AG20443 (cell line): ENCODE measurements at regions not wholly inside any gene's neighbourhood (a gene's known extent, or its start where the extent isn't known, plus 50 kb on each side); places are given as distances from the start of the nearest gene placed in this dataset.
"Not testable (repeated sequence)": the region's sequence is repeated elsewhere in the genome, so short reads cannot be mapped to it uniquely, and the experiment has no call there.

Source experiments
- DNase-seq: peaks from one replicate; pipeline ENCODE4 v3.0.0; 2012; ENCODE audit warnings: low spot score, mixed read lengths

GRCh38 chr9:105114318-105114717, 130.1 kb upstream of the SLC44A1 start:
- DNase-seq = no peak

- no peak for DNase-seq
Observed at GRCh38 chr9:105114964-105115728, 129.3 kb upstream of the SLC44A1 start.

DNA sequence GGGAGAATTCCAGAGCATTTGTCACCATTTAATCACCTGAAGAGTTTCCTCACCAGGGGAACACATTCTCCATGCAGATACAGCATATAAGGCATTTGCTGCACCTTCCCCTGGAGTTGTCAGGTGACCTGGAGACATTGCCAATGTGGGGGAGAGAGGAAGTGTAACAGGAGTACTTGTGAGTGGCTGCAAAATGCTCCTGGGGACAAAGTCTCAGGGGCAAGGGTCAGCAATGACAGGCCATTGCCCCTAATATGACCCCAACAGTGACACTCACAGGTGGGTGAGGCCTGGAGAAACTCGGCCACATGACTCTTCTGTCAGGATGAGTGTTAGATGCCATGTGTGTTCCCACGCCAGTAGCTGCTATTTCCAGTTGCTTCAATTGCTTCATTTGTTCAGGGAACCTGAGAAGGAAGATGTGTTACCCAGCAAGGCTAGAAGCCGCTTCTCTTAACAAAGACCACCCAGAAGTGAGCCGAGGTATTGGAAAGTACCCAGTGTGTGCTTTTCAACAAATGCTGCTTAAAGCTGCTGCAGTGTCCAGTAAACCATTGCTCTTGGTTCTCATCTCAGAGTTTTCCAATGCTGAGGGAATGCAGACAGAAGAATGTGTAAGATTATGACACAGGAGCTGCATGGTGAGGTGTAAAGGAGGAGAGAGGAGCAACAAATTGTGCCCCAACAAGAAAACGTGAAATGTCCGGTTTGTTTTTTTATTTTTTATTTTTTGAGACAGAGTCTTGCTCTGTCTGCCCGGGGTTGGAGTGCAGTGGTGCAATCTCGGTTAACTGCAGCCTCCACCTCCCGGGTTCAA, 128.2 kb upstream of the SLC44A1 start:
- DNase-seq = no peak

DNA sequence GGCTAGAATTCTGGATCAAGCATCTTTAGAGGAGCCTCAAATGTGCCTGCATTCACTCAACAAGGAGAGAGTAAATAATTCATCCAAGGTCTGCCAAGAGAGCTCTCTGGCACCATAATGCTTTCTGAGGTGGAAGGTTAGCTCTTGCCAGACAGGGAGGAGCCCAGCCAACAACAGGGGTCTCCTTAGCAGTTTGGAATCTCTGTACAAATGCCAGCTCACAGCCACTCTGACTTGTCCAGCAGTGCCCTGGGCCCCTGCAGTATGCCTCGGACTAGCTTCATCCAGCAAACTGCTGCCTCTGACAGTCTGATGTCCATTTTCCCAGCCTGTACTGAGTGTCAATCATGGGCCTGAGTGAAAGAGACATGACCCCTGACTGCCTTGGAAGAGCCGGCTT, 127.2 kb upstream of the SLC44A1 start:
- DNase-seq = no peak

GRCh38 chr9:105118636-105119035, 125.8 kb upstream of the SLC44A1 start:
- no peak for DNase-seq

DNA sequence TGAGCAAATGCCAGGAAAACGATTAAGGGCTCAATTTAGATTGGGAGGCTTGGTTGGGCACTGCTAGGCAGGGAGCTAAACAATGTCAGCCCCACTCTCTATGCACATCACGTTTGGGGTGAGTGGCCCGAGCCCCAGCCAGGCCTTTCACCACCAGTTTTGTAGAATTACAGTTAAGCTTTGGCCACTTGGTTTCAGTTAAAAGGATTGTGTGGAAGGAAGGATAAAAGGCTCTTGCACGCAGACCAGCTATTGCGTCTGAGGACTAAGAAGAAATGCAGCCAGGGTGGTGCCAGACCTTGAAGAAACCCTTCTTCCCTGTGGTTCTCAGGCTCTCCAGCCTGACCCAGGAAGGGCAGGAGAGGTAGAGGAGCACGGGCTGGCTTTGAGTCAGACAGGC, 125.3 kb upstream of the SLC44A1 start:
- DNase-seq = no peak

DNA sequence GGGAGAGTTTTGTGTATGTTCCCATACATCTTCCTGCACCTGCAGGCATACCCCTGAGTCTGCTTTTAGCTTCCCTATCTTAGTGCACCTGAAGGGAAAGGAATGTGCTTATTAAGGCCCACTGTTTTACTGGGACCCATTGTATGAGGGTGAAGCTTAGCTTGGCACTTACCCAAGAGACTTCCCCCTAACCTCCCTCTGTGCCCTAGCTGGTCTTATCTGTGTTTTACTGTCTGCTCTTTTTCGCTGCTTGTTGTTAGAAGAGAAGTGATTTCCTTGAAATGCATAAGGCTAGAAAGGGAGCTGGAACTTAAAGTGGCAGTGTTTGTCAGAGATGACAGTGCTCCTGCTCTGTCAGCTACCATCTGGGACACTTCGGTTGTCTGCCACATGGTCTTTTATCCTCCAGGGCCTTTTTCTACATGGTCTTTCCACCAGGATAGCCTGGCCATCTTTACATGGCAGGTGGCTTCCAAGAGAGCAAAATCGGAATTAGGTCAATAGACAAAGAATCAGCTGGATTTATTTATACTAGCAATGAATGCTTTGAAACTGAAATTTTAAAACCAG, 122.5 kb upstream of the SLC44A1 start:
- no peak for DNase-seq

DNA sequence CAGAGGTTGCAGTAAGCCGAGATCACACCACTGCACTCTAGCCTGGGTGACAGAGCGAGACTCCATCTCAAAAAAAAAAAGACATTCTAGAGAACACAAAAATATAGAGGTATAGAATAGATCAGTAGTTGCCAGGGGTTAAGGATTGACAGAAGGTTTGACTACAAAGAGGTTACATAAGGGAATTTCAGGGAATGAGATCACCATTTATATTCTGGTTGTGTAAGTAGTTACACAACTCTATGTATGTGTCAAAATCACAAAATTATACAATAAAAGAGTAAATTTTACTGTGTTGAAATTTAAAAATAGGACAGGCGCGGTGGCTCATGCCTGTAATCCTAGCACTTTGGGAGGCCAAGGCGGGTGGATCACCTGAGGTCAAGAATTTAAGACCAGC, 119.9 kb upstream of the SLC44A1 start:
- not testable (repeated sequence) for DNase-seq

DNA sequence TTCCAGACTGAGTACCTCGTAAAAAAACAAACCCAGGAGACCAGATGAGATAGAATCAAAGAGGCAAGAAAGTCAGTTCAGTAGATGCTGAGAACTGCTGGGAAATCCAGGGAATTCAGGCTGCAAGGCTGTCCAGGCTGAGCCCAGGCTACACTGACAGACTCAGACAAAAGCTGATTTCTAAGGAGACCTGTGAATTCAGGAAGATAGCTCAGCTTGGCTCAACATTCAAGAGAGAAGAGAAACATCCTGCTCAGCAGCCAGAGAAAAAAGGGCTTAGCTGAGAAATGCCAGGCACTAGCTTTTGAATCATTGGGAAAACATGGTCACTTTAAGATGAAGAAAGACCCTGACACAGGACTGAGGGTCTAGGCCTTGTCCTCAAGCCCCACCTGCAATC, 118.2 kb upstream of the SLC44A1 start:
- DNase-seq = no peak

GRCh38 chr9:105127863-105128220, 116.6 kb upstream of the SLC44A1 start:
- DNase-seq = peak; percentile 30

DNA sequence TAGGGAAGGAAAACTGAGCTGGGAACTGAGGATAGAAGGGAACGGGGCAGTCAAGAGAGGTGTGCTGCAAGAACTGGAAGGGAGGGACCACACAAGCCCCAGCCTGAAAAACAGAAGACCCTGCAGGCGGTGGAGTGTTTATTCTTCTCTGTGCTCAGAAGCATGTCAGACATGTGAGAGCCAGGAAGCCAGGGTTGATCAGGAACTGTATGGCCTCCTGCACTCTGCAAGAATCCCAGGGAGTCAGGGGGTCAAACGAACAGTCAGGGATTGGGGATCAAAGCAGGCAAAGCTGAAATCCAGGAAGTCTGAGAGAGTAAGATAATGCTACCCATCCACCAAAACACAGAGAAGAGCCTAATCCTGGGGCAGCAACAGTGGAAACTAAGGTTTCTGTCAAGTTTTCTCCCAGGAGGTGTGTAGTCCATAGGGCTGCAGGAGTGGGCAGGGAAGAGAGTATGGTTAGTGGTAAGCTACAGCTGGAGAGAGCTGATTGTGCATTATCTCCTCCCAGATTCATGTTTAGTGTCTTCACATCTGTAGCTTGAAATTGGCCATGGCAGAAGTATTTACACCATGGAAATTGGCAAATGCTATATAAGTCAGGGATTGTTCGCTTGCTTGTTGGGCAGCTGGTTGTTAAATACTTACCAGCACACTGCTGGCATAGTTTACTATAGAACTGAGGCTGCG, 115.4 kb upstream of the SLC44A1 start:
- DNase-seq = no peak

- DNase-seq = no peak
Observed at GRCh38 chr9:105129731-105130130, 114.7 kb upstream of the SLC44A1 start.

DNA sequence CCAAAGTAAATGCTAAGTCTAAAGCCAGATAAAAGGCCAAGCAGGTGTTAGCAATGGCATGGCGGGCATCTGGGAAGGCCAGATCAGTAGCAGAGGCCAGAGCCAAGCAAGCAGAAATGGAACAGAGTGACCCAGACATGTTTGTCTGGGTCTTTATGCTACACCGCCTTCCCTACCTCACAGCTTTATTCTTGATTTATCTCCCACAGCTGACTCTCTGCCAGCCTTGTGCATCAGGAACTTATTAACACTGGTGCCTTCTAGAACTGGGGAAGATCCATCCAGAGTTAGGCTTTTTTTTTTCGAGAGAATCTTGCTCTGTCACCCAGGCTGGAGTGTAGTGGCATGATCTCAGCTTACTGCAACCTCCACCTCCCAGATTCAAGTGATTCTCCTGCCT, 112.5 kb upstream of the SLC44A1 start:
- DNase-seq = peak; percentile 30

DNA sequence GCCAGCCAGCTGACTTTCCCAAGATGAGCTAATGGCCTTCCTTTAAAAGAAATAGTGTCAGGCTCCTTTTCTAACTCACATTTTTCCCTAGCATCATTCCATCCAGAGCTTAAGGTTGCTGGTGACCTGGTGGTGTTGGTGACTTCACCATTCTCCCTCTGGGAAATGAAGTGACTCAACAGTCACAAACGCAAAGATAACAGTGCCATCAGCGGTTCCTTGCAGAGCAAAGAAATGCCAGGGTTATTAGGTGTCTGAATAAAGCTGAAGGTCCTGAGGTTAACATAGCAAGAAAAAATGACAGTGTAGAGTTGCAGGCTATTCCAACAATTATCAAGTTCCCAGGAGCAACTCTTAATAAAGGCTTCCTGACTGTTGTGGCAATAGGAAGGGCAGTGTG, 111.8 kb upstream of the SLC44A1 start:
- DNase-seq = peak; percentile 64

DNA sequence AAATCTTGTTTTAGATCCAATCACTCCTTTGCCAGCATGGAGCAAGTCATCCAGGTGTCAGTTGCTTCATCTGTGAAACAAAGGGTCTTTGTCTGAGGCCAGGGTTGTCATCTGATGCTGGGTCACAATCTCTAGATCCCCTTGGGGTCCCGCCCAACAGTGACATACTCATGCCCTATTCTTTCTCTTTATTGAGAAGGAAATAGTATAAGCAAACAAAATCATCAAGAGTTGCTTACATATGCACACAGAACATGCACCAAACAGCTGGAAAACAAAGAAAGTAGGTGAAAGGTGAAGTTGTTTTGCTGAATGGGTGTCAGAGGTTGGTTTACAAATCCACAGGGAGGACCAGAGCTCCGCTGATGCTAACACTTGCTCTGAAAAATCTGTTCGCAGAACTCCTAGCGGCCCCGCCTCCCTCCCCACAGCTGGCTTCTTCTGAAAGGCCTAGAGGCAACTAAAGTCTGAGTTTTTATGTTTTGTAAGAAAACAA, 106.1 kb upstream of the SLC44A1 start:
- no peak for DNase-seq

GRCh38 chr9:105141146-105141975, 103.1 kb upstream of the SLC44A1 start:
- peak; percentile 33 for DNase-seq

DNA sequence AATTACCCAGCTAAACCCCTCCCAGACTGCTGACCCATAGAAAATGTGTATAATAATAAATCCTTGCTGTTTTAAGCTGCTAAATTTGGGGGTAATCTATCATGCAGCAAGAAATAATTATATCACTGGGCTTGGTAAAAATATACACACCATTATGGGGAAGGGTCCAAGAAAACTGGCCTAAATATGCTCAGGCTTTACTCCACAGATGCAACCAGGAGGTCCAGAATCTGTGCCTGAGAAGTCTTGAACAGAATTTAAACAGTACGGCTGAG, 102.5 kb upstream of the SLC44A1 start:
- no peak for DNase-seq

GRCh38 chr9:105142406-105143135, 101.9 kb upstream of the SLC44A1 start:
- peak; percentile 73 for DNase-seq

DNA sequence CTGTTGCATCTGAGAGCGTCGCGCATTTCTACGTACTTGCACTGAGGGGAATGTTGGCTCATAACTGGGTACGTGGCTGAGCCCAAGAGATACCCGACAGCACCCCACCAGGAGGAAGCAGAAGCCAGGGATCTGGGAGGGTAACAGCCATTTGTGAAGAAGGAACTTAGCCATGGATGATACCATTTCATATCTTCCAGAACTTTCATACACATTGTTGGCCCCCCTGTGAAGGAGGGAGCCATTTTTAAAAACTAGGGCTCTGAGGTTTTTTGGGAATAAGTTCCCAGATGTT, 101.4 kb upstream of the SLC44A1 start:
- no peak for DNase-seq

GRCh38 chr9:105144076-105144475, 100.4 kb upstream of the SLC44A1 start:
- DNase-seq = no peak

- no peak for DNase-seq
Observed at GRCh38 chr9:105144841-105145240, 99.6 kb upstream of the SLC44A1 start.
